Testis (tissue), 2 donors: ENCODE measurements at regions not wholly inside any gene's neighbourhood (a gene's known extent, or its start where the extent isn't known, plus 50 kb on each side); places are given as distances from the start of the nearest gene placed in this dataset.

Experiments
- CTCF ChIP-seq, 3 experiments: fragments of 450-650 bp in 2 of 3; fragments of 200-600 bp in 1 of 3; sonication (generic) in 1 of 3; IDR thresholded peaks; one replicate each; pipeline ENCODE4 v1.5.1; 2016 to 2019; ENCODE audit warnings: antibody characterized with exemption in 3 of 3, mild to moderate bottlenecking in 2 of 3, moderate library complexity in 1 of 3
- POLR2A ChIP-seq: fragments of 450-650 bp; IDR thresholded peaks from one replicate; pipeline ENCODE4 v1.6.1; 2017; ENCODE audit warnings: antibody characterized with exemption, mild to moderate bottlenecking, moderate library complexity

GRCh38 chr10:129308953-129309564 lies 158.0 kb upstream of the MGMT start:
- TF ChIP-seq CTCF (IDR thresholded peaks at IDR 0.05) (no peak), POLR2A (no peak)
